ENCODE measurements at regions not wholly inside any gene's neighbourhood (a gene's known extent, or its start where the extent isn't known, plus 50 kb on each side); places are given as distances from the start of the nearest gene placed in this dataset.

DNA sequence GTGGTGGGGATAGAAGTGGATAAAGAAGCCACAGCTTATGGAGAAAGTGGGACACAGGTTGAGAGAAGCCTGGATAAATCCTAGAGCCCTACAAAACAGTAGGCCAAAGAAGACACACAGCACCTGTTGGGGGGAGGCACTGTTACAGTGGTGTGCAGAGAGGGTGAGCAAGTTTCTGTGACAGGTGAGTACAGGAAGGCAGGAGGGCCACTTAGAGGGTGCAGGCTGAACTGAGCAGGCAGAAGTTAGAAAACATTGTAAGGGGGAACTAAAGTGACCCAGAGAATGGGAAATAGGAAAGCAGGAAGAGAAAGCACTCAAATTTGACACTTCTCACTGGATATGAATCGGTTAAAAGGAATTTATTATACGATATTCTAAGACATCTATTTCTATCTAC lies 146.1 kb upstream of the TMCO5A start:
- DNase-seq (ENCODE audit: low read depth), result no peak
- H3K4me3 ChIP-seq (ENCODE audit: low read length), result no peak overlapping the region
- TF ChIP-seq, protein P1, sequence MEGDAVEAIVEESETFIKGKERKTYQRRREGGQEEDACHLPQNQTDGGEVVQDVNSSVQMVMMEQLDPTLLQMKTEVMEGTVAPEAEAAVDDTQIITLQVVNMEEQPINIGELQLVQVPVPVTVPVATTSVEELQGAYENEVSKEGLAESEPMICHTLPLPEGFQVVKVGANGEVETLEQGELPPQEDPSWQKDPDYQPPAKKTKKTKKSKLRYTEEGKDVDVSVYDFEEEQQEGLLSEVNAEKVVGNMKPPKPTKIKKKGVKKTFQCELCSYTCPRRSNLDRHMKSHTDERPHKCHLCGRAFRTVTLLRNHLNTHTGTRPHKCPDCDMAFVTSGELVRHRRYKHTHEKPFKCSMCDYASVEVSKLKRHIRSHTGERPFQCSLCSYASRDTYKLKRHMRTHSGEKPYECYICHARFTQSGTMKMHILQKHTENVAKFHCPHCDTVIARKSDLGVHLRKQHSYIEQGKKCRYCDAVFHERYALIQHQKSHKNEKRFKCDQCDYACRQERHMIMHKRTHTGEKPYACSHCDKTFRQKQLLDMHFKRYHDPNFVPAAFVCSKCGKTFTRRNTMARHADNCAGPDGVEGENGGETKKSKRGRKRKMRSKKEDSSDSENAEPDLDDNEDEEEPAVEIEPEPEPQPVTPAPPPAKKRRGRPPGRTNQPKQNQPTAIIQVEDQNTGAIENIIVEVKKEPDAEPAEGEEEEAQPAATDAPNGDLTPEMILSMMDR (conservative IDR thresholded peaks at IDR 0.05; ENCODE audit: low read depth, low read length), result no peak

DNA sequence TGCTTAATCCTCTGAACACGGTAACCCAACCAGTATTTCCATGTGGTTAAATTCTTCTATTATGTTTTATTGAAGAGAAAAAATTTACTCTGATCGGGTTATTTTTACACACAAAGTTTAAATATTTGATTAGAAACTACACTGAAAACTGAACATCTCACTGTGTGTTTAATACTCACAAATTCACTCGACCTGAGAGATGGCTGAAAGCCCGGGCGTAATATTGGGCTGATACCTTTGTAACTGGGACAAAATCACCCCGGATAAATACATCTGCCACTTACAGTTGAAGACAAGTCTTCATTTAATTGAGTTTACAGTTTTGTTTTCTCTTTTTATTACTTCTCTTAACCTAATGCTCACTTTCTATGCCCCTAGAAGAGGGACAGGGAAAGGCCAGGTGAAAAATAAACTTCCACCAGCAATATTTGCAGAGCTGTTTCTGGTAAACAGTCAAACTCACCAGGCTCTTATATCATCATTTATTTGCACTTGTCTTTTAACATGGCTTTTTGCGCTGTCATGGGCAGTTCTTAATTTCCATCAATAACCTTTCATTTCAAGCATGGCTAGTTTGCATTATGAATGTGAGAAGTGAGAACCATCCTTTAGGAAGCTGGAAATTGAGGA lies 145.6 kb upstream of the TMCO5A start:
- H3K4me3 ChIP-seq (ENCODE audit: low read length), result no peak overlapping the region
- TF ChIP-seq, protein P1 (conservative IDR thresholded peaks at IDR 0.05; ENCODE audit: low read depth, low read length), result no peak
- no peak for DNase-seq (ENCODE audit: low read depth)

DNA sequence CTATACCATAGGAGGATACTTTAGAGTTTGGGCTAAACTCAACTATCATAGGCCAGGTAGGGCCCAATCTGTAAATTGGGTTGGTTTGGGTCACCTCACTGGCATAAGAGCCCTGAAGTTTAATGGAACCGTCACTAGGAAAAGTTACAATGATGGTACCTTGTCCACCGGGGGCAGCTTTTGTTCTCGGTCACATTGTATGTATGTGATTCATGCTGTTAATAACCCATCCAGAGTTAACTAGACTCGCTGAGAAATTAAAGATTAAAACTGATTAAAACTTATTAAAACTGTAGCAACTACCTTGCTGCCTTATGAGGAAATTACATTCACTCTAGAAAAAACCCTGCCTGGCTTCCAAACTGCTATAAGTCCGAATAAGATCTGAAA lies 145.0 kb upstream of the TMCO5A start:
- no peak for DNase-seq (ENCODE audit: low read depth)
- H3K4me3 ChIP-seq (ENCODE audit: low read length), result no peak overlapping the region
- TF ChIP-seq, protein P1 (conservative IDR thresholded peaks at IDR 0.05; ENCODE audit: low read depth, low read length), result no peak

DNA sequence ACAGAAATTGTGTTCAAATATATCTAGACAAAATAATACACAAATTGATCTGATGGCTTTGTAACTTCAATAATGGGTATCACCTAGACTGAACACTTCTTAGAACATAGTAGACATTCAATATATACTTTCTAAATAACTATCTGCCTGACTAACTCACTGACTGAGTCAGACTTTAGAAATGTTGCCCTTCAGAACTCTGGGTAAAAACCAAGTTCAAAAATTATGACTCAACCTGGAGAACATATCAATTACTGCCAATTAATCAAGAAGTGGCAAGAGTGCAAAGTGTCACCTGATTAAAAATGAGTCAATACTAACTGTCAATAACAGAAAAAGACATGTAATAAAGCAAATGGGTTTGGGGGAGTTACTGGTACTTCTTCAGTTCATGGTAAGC lies 144.6 kb upstream of the TMCO5A start:
- no peak overlapping the region for H3K4me3 ChIP-seq (ENCODE audit: low read length)
- TF ChIP-seq, protein P1 (conservative IDR thresholded peaks at IDR 0.05; ENCODE audit: low read depth, low read length), result no peak
- DNase-seq (ENCODE audit: low read depth), result no peak

DNA sequence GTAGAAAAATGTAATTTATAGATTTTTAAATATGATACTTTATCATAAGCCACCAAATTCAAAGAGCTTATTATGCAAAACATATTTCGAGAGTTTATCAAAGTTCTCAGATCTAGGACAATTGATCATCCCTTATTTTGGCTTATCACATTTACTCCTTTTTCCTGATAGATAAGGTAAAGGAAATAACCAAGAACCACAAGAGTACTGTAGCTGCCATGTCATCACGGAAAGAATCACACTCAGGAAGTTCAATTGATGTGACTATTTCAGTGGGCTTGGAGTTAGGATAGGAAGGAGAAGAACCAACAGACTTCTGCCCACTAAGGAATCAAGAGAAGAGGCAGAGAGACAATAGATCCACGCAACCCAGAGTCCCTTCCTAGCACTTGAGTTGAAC lies 142.7 kb upstream of the TMCO5A start:
- no peak for DNase-seq (ENCODE audit: low read depth)
- TF ChIP-seq, protein P1 (conservative IDR thresholded peaks at IDR 0.05; ENCODE audit: low read depth, low read length), result no peak
- H3K4me3 ChIP-seq (ENCODE audit: low read length), result no peak overlapping the region

DNA sequence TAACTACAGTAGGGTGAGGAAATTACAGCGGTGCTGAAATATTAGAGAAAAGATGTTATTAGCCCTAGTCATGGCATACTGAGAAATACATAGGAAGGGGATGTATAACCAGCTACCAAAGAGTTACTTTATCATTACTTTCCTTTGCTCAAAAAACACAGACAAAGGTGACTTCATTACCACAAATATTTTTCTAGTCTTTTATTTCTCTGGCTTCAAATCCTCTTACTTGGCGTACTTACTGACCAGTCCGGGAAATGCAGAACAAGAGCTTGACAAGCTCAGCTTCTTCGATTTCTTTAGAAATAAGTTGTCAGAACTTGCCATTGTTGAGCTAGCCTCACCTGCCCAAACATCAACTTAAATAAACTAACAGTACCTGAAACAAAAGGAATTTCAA lies 142.1 kb upstream of the TMCO5A start:
- TF ChIP-seq, protein P1 (conservative IDR thresholded peaks at IDR 0.05; ENCODE audit: low read depth, low read length), result no peak
- no peak overlapping the region for H3K4me3 ChIP-seq (ENCODE audit: low read length)
- DNase-seq (ENCODE audit: low read depth), result no peak

DNA sequence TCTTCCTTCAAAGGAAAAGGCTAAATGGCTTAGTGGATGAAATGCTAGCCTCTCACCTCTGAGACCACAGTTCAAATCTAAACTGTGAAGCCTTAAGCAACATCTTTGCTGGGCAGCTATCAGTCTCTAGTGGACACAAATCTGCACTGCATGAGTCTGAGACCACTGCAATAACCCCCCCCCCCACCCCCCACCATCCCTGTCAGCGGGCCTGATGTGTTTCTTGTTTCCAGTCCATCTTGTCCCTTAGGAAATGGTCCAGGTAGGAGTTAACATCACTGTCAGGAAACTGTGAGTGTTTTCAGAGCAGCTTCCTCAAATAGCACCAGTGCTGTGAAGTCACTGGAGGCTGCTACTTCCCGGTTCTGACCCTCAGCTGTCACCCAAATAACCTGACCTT lies 140.6 kb upstream of the TMCO5A start:
- no peak for DNase-seq (ENCODE audit: low read depth)
- no peak overlapping the region for H3K4me3 ChIP-seq (ENCODE audit: low read length)
- TF ChIP-seq, protein P1 (conservative IDR thresholded peaks at IDR 0.05; ENCODE audit: low read depth, low read length), result peak; percentile 44
